ENCODE measurements at regions not wholly inside any gene's neighbourhood (a gene's known extent, or its start where the extent isn't known, plus 50 kb on each side); places are given as distances from the start of the nearest gene placed in this dataset.

GRCh38 chr10:83104616-83105015 is 1034.7 kb upstream of the GHITM start:
- POLR2A ChIA-PET = no interaction called here

GRCh38 chr10:83108565-83109333 is 1030.6 kb upstream of the GHITM start:
- no peak overlapping the region for H3K4me3 ChIP-seq (replicated peaks in 1 of 3; ENCODE audit: insufficient read depth in 1 of 3, low read depth in 1 of 3, low read length in 3 of 3)
- no peak for DNase-seq (ENCODE audit: low read depth, low spot score)
- no peaks in the 10 kb centered on the region for H3K4me1 ChIP-seq (ENCODE audit: control insufficient read depth, extremely low read depth, insufficient read depth, low read length)
- H3K9ac ChIP-seq (replicated peaks; ENCODE audit: extremely low read depth, insufficient read depth, low read length) = no peak overlapping the region
- no TSS peak for BruUV-seq (replicated peaks)
- TF ChIP-seq POLR2AphosphoS5 (IDR thresholded peaks at IDR 0.05; ENCODE audit: insufficient read depth, low read depth, low read length) = no peak
- TF ChIP-seq GATA2 (IDR thresholded peaks at IDR 0.05; ENCODE audit: insufficient read depth, insufficient read length, low read depth, low read length) = no peak
- TF ChIP-seq POLR2A (IDR thresholded peaks at IDR 0.05; ENCODE audit: low read depth, low read length) = no peak
- no peak for TF ChIP-seq CTCF (IDR thresholded peaks at IDR 0.05; ENCODE audit: extremely low read depth in 1 of 2, insufficient read depth in 1 of 2, low read depth in 1 of 2, low read length in 2 of 2)
- no peak overlapping the region for H2AFZ ChIP-seq (ENCODE audit: low read depth, low read length)
- no peak overlapping the region for H3K27ac ChIP-seq (ENCODE audit: insufficient read depth, low read depth, low read length)
- POLR2A ChIA-PET = no interaction called here
- no peaks in the 10 kb centered on the region for H3K27me3 ChIP-seq (ENCODE audit: control insufficient read depth in 2 of 2, insufficient read depth in 2 of 2, low read length in 2 of 2)
- FAIRE-seq = no peak
- dilution Hi-C loops (cut with MboI; ENCODE audit: extremely low pct_ligation_motif_present, low sequenced_read_pairs) (no loop called here), intact Hi-C loops (cut with micrococcal nuclease) (no loop called here)
- H3K79me2 ChIP-seq (ENCODE audit: control insufficient read depth, insufficient read depth, low read length) = no peaks in the 10 kb centered on the region
- CTCF ChIA-PET = no interaction called here
- no peak overlapping the region for H3K4me2 ChIP-seq (ENCODE audit: insufficient read depth, low read length)
- H3K9me1 ChIP-seq (replicated peaks; ENCODE audit: control insufficient read depth, extremely low read depth, insufficient read depth, low read length) = no peaks in the 10 kb centered on the region
- no peaks in the 10 kb centered on the region for H4K20me1 ChIP-seq (replicated peaks; ENCODE audit: control insufficient read depth, extremely low read depth, insufficient read depth, low read length)
- no peaks in the 10 kb centered on the region for H3K36me3 ChIP-seq (ENCODE audit: control insufficient read depth in 2 of 2, extremely low read depth in 1 of 2, insufficient read depth in 2 of 2, low read length in 2 of 2)
- H3K9me3 ChIP-seq (replicated peaks; ENCODE audit: control insufficient read depth, insufficient read depth, low read length) = no peaks in the 10 kb centered on the region

More at GRCh38 chr10:83104616-83105015, 1034.7 kb upstream of the GHITM start:
- FAIRE-seq (no peak), DNase-seq (ENCODE audit: low read depth, low spot score) (no peak)
- dilution Hi-C loops (cut with MboI; ENCODE audit: extremely low pct_ligation_motif_present, low sequenced_read_pairs) = no loop called here
- BruUV-seq (replicated peaks) = no TSS peak
- Histone ChIP-seq H3K9me1 (replicated peaks; ENCODE audit: control insufficient read depth, extremely low read depth, insufficient read depth, low read length) (no peaks in the 10 kb centered on the region), H3K79me2 (ENCODE audit: control insufficient read depth, insufficient read depth, low read length) (no peaks in the 10 kb centered on the region), H3K9me3 (replicated peaks; ENCODE audit: control insufficient read depth, insufficient read depth, low read length) (no peaks in the 10 kb centered on the region), H3K36me3 (ENCODE audit: control insufficient read depth in 2 of 2, extremely low read depth in 1 of 2, insufficient read depth in 2 of 2, low read length in 2 of 2) (no peaks in the 10 kb centered on the region), H4K20me1 (replicated peaks; ENCODE audit: control insufficient read depth, extremely low read depth, insufficient read depth, low read length) (no peaks in the 10 kb centered on the region), H3K4me2 (ENCODE audit: insufficient read depth, low read length) (no peak overlapping the region), H3K27me3 (ENCODE audit: control insufficient read depth in 2 of 2, insufficient read depth in 2 of 2, low read length in 2 of 2) (no peaks in the 10 kb centered on the region), H2AFZ (ENCODE audit: low read depth, low read length) (no peak overlapping the region), H3K9ac (replicated peaks; ENCODE audit: extremely low read depth, insufficient read depth, low read length) (no peak overlapping the region), H3K4me3 (replicated peaks in 1 of 3; ENCODE audit: insufficient read depth in 1 of 3, low read depth in 1 of 3, low read length in 3 of 3) (no peak overlapping the region), H3K4me1 (ENCODE audit: control insufficient read depth, extremely low read depth, insufficient read depth, low read length) (no peaks in the 10 kb centered on the region), H3K27ac (ENCODE audit: insufficient read depth, low read depth, low read length) (no peak overlapping the region)
- intact Hi-C loops (cut with micrococcal nuclease) = no loop called here
- no peak for TF ChIP-seq POLR2A (IDR thresholded peaks at IDR 0.05; ENCODE audit: low read depth, low read length)
- CTCF ChIA-PET = no interaction called here

Data from endothelial cell of umbilical vein (primary cell).